Ascending aorta (tissue), 2 donors: ENCODE measurements at regions not wholly inside any gene's neighbourhood (a gene's known extent, or its start where the extent isn't known, plus 50 kb on each side); places are given as distances from the start of the nearest gene placed in this dataset.

Experiments
- DNase-seq, 2 donors: peaks; one replicate each; pipeline ENCODE4 v3.0.0-alpha.2; 2019; ENCODE audit warnings: low spot score in 2 of 2
- H3K27ac ChIP-seq, 2 donors: fragments of 200-600 bp; sonication (generic); one replicate each; pipeline ENCODE4 v1.5.1; 2016 to 2017; ENCODE audit warnings: mild to moderate bottlenecking in 1 of 2
- H3K27me3 ChIP-seq: fragments of 200-600 bp; sonication (generic); one replicate; pipeline ENCODE4 v1.5.1; 2017
- H3K36me3 ChIP-seq, 2 donors: fragments of 200-600 bp; sonication (generic); one replicate each; pipeline ENCODE4 v1.5.1; 2016
- H3K4me1 ChIP-seq, 2 donors: fragments of 200-600 bp; sonication (generic); one replicate each; pipeline ENCODE4 v1.5.1; 2016 to 2017; ENCODE audit warnings: mild to moderate bottlenecking in 1 of 2
- H3K4me3 ChIP-seq, 2 donors: fragments of 200-600 bp; sonication (generic); one replicate each; pipeline ENCODE4 v1.5.1; 2016 to 2017; ENCODE audit warnings: mild to moderate bottlenecking in 1 of 2
- H3K9me3 ChIP-seq, 2 donors: fragments of 200-600 bp; sonication (generic); one replicate each; pipeline ENCODE4 v1.5.1; 2016
- intact Hi-C: fragments of 100-400 bp; cut with DNase I; formaldehyde crosslinking; loops from one replicate; pipeline ENCODE4 v1.15.1; 2023
- TF ChIP-seq, protein P1 (sequence below), 3 experiments: fragments of 200-600 bp in 2 of 3; fragments of 450-650 bp in 1 of 3; sonication (generic) in 2 of 3; IDR thresholded peaks; one replicate each; pipeline ENCODE4 v1.5.1; 2016 to 2019; ENCODE audit warnings: antibody characterized with exemption in 3 of 3, mild to moderate bottlenecking in 1 of 3, moderate library complexity in 1 of 3

- no peak for DNase-seq
- Histone ChIP-seq H3K4me3 (no peak overlapping the region), H3K4me1 (no peaks in the 10 kb centered on the region), H3K36me3 (no peaks in the 10 kb centered on the region), H3K27me3 (no peaks in the 10 kb centered on the region), H3K27ac (no peak overlapping the region), H3K9me3 (no peaks in the 10 kb centered on the region)
- TF ChIP-seq, protein P1, sequence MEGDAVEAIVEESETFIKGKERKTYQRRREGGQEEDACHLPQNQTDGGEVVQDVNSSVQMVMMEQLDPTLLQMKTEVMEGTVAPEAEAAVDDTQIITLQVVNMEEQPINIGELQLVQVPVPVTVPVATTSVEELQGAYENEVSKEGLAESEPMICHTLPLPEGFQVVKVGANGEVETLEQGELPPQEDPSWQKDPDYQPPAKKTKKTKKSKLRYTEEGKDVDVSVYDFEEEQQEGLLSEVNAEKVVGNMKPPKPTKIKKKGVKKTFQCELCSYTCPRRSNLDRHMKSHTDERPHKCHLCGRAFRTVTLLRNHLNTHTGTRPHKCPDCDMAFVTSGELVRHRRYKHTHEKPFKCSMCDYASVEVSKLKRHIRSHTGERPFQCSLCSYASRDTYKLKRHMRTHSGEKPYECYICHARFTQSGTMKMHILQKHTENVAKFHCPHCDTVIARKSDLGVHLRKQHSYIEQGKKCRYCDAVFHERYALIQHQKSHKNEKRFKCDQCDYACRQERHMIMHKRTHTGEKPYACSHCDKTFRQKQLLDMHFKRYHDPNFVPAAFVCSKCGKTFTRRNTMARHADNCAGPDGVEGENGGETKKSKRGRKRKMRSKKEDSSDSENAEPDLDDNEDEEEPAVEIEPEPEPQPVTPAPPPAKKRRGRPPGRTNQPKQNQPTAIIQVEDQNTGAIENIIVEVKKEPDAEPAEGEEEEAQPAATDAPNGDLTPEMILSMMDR (IDR thresholded peaks at IDR 0.05), result no peak
- intact Hi-C loops, result no loop called here
Observed at GRCh38 chr7:25774675-25775074, 377.3 kb upstream of the NFE2L3 start.

- intact Hi-C loops, result no loop called here
- Histone ChIP-seq H3K27me3 (no peaks in the 10 kb centered on the region), H3K36me3 (no peaks in the 10 kb centered on the region), H3K9me3 (no peaks in the 10 kb centered on the region), H3K4me1 (no peaks in the 10 kb centered on the region), H3K4me3 (no peak overlapping the region), H3K27ac (no peak overlapping the region)
- no peak for DNase-seq
- TF ChIP-seq, protein P1 (IDR thresholded peaks at IDR 0.05), result no peak
Observed at GRCh38 chr7:25775570-25775969, 376.4 kb upstream of the NFE2L3 start.

GRCh38 chr7:25775999-25776743, 375.8 kb upstream of the NFE2L3 start:
- intact Hi-C loops, result no loop called here
- Histone ChIP-seq H3K27me3 (no peaks in the 10 kb centered on the region), H3K4me1 (no peaks in the 10 kb centered on the region), H3K36me3 (no peaks in the 10 kb centered on the region), H3K27ac (no peak overlapping the region), H3K4me3 (no peak overlapping the region), H3K9me3 (no peaks in the 10 kb centered on the region)
- TF ChIP-seq, protein P1 (IDR thresholded peaks at IDR 0.05), result no peak
- no peak for DNase-seq

GRCh38 chr7:25776744-25777123, 375.3 kb upstream of the NFE2L3 start:
- H3K27ac ChIP-seq, result no peak overlapping the region
- H3K27me3 ChIP-seq, result no peaks in the 10 kb centered on the region
- no peak overlapping the region for H3K4me3 ChIP-seq
- no peak for DNase-seq
- intact Hi-C loops, result no loop called here
- TF ChIP-seq, protein P1 (IDR thresholded peaks at IDR 0.05), result no peak
- no peaks in the 10 kb centered on the region for H3K9me3 ChIP-seq
- H3K4me1 ChIP-seq, result no peaks in the 10 kb centered on the region
- H3K36me3 ChIP-seq, result no peaks in the 10 kb centered on the region

DNA sequence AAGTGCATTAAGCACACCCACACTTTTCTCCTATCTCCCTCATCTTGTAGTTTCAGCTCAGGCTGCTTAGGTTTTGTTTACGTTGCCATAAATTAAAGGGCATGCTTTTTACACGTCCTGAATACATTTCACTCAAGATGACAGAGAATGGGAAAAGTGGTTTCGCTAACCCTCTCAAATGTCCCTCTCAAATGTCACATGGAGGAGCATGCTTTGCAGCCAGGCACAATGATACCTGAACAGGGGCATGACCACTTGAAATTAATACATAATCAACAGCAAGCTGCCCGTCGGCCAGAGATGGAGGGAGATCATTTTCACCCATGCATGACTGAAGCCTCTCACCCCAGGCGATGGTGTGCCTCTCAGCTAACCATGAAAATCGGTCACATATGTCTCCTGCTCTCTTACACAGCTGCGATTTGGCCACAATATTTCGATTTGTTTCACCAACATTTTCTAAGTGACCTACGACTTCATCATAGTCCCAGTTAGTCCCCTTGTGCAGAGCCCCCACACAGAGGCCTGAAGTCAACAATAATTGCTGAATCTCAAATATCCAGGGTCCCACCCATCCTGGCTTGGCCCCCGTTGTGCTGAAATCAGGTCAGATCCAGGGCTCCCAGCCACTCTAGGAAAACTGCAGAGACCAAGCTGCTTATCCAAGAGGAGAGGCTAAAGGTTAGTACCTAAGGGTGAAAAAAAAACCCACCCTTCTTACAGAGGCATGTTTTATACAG, 373.9 kb upstream of the NFE2L3 start:
- Histone ChIP-seq H3K9me3 (no peaks in the 10 kb centered on the region), H3K4me1 (no peaks in the 10 kb centered on the region), H3K27me3 (no peaks in the 10 kb centered on the region), H3K36me3 (no peaks in the 10 kb centered on the region), H3K27ac (no peak overlapping the region), H3K4me3 (no peak overlapping the region)
- TF ChIP-seq, protein P1 (IDR thresholded peaks at IDR 0.05), result no peak
- intact Hi-C loops, result no loop called here
- DNase-seq, result no peak
